SK-N-DZ (cell line): ENCODE measurements at regions not wholly inside any gene's neighbourhood (a gene's known extent, or its start where the extent isn't known, plus 50 kb on each side); places are given as distances from the start of the nearest gene placed in this dataset.
"Not testable (repeated sequence)": the region's sequence is repeated elsewhere in the genome, so short reads cannot be mapped to it uniquely, and the experiment has no call there.

Experiments
- DNase-seq: peaks from one replicate; pipeline ENCODE4 v3.0.0-alpha.2; 2015; ENCODE audit warnings: low spot score

DNA sequence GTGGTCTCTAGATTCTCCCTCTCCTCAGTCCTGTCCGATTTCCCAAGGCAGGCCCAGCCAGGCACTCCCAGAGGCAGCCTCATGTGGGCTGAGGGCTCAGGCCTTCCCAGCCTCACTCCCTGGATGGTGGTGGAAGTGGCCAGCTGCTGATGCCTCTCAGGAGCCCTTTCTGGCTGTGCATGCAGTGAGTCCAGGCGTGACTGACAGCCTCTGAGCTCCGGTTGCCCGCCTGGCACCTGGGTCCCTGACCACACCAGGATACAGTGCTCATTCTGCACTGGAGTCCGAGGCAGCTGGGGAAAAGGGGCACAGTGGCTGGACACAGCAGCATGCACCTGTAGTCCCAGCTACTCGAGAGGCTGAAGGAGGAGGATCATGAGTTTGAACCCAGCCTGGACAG lies 132.6 kb downstream of the CUL2 start:
- no peak for DNase-seq

DNA sequence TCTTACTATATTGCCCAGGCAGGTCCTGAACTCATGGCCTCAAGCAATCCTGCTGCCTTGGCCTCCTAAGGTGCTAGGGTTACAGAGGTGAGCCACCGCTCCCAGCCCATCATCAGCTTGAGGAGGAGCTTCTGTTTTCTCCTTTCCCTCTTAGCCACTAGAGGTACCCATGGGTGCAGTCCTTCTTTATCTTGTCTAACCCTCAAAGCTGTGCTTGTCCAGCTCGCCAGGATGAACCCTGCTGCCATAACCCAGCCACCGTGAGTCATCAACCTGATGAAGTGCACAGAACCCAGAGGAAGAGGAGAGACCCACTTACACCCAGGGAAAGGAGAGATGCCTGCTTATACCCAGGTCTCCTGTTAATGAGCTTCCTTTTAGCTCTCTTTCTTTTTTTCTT lies 133.4 kb downstream of the CUL2 start:
- no peak for DNase-seq

- DNase-seq: no peak
Observed at GRCh38 chr10:34955391-34955790, 134.8 kb downstream of the CUL2 start.

- DNase-seq: no peak
Observed at GRCh38 chr10:34954142-34954541, 136.0 kb downstream of the CUL2 start.

- not testable (repeated sequence) for DNase-seq
Observed at GRCh38 chr10:34951263-34951887, 136.3 kb upstream of the PARD3 start.

DNA sequence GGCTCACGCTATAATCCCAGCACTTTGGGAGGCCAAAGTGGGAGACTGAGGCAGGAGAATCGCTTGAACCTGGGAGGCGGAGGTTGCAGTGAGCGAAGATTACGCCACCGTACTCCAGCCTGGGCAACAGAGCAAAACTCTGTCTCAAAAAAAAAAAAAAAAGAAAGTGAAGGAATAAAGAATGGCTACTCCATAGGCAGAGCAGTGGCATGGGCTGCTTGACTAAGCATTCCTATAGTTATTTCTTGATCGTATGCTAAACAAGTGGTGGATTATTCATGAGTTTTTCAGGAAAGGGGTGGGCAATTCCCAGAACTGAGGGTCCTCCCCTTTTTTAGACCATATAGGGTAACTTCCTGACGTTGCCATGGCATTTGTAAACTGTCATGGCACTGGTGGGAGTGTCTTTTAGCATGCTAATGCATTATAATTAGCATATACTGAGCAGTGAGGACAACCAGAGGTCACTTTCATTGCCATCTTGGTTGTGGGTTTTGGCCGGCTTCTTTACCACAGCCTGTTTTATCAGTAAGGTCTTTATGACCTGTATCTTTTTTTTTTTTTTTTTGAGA lies 130.9 kb upstream of the PARD3 start:
- not testable (repeated sequence) for DNase-seq

DNA sequence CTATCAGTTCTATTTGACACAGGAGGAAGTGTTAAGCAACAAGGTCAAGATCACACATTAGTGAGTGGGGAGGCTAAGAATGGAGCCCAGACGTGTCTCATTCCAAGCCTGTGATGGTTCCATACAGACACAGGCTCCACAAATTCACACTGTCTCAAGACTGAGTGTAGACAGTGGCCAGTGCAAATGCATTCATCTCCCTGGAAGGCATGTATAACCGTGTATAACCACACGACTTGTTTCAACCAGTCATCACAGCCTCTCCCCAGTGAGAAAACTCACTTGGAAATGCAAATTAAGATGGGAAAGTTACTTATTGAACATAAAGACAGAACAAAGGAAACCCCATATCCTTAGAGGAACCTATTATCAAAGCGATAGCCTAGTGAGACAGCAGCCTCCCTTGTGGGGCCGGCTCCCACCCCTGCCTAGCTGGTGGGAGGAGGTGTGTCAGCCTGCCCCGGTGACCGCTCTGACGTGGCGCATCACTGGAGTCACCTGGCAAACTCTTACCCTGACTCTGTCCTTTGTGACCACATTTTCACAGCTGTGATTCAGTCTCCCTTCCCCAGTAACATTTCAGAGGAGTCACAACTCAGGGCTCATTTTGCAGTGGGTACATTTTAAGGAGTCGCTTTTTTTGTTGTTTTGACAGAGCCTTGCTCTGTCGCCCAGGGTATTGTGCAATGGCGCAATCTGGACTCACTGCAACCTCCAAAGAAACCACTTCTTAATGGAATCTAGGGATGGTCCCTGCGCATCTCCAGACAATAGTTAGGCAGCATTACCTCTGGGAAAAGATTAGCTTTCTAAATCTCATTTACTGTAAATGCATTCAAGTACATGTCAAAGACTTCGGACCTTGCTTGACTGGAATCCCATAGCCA lies 126.6 kb upstream of the PARD3 start:
- DNase-seq: no peak

GRCh38 chr10:34940436-34940835 lies 125.3 kb upstream of the PARD3 start:
- no peak for DNase-seq

- no peak for DNase-seq
Observed at GRCh38 chr10:34938399-34938670, 123.2 kb upstream of the PARD3 start.

GRCh38 chr10:34937643-34938398 lies 122.7 kb upstream of the PARD3 start:
- not testable (repeated sequence) for DNase-seq

DNA sequence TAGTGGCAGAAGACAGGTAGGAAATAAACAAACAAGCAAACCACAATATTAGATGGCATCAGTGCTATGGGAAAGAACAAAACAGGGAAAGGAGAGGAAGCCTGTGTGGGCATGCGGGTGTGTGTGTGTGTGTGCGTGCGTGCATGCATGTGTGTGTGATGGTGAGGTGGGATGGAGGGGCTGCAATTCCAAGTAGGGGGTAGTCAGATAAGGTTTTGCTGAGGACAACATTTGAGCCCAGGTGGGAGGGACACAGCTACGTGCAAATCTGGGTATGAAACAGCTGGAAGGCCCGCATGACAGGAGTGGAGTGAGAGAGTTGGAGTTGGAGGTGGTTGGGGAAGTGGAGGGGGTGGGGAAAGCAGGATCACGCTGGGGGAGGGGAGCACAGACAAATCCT lies 121.0 kb upstream of the PARD3 start:
- DNase-seq: no peak

- no peak for DNase-seq
Observed at GRCh38 chr10:34933676-34934075, 118.6 kb upstream of the PARD3 start.

GRCh38 chr10:34932235-34932634 lies 117.1 kb upstream of the PARD3 start:
- no peak for DNase-seq

- DNase-seq: no peak
Observed at GRCh38 chr10:34931216-34931615, 116.1 kb upstream of the PARD3 start.

- no peak for DNase-seq
Observed at GRCh38 chr10:34922138-34922537, 107.0 kb upstream of the PARD3 start.

DNA sequence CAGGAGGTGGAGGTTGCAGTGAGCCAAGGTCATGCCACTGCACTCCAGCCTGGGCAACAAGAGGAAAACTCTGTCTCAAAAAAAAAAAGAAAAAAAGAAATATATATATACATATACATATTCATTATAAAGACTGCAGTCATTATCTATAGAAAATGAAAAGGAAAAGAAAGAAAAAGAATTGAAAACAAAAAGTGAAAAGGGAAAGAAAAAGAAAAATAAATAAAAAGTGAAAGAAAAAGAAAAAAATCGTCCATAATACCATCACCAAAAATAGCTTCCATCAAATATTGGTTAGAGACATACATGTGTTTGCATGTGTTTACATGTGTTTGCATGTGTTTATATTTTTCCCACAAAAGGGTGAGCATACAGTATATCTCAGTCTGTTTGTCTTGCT lies 105.5 kb upstream of the PARD3 start:
- no peak for DNase-seq

GRCh38 chr10:34918776-34919315 lies 103.8 kb upstream of the PARD3 start:
- no peak for DNase-seq

- DNase-seq: no peak
Observed at GRCh38 chr10:34918060-34918775, 103.1 kb upstream of the PARD3 start.

DNA sequence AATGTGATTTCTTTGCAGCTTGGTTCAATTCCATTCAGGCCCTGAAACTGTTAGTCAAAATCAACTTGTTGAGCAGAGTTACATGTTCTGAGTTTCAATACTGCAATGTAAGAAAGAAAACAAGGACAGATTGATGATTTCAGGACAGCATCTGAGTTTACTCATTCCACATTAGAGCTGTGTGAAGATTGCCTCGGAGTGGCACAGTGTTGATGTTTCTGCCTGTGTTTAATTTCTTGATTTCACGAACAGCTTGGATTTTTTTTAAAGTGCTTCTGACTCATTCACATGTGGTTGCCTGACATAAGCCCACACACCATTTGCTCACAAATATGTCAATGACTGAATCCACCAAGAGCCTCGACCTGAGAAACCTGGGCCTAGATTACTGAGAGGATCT lies 101.2 kb upstream of the PARD3 start:
- DNase-seq: no peak

- no peak for DNase-seq
Observed at GRCh38 chr10:34912771-34913170, 97.7 kb upstream of the PARD3 start.

DNA sequence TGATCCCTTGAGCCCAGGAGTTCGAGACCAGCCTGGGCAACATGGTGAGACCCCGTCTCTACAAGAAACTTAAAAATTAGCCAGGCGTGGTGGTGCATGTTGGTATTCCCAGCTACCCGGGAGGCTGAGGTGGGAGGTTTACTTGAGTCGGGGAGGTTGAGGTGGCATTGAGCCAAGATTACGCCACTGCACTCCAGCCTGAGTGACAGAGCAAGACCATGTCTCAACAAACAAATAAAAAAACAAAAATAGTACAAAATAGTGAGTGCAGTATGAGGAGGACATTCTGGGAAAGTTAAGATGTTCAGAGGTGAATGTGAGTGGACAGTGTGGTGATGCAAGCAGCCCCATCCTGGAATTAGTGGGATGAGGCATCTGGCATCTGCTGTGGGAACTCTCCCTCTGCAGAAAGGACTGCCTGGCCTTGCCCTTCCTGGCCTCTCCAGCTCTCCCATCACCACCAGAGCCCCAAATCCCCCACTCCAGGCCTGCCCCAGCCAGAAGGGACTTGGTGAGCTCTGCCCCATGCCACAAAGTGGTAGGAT lies 96.6 kb upstream of the PARD3 start:
- no peak for DNase-seq
